GM10248 (cell line): ENCODE measurements at regions not wholly inside any gene's neighbourhood (a gene's known extent, or its start where the extent isn't known, plus 50 kb on each side); places are given as distances from the start of the nearest gene placed in this dataset.

Experiments
- CTCF ChIA-PET: fragments of 300-600 bp; sonication (Branson Sonifier 250); formaldehyde crosslinking; extraction: SDS; loops from one replicate; lab custom pipeline; 2021; ENCODE audit warnings: antibody characterized with exemption; lab: Yijun Ruan, JAX
- POLR2A ChIA-PET: fragments of 350-650 bp; sonication (Branson Sonifier 250); formaldehyde crosslinking; extraction: SDS; loops from one replicate; lab custom pipeline; 2020; ENCODE audit warnings: antibody characterized with exemption; lab: Yijun Ruan, JAX
- DNase-seq: peaks from one replicate; pipeline ENCODE4 v3.0.0; 2012; ENCODE audit errors: extremely low spot score
- CTCF ChIP-seq: IDR thresholded peaks from 2 replicates; pipeline ENCODE4 v1.5.1; 2012; ENCODE audit warnings: mild to moderate bottlenecking, low read depth; ENCODE audit errors: extremely low read depth, missing control alignments, control extremely low read depth

GRCh38 chr11:128336203-128336602 lies 251.2 kb downstream of the ETS1 start:
- CTCF ChIA-PET: interaction anchor here (0.7 to 2.2 kb wide), 13 partner anchors 9 to 494 kb away, joined by 3 to 8 read pairs (median 3); no protein-coding TSS in a partner anchor
- POLR2A ChIA-PET: no interaction called here
- TF ChIP-seq CTCF: no peak
- DNase-seq: no peak

GRCh38 chr11:128335729-128336128 lies 251.6 kb downstream of the ETS1 start:
- ChIA-PET CTCF (interaction anchor here (0.8 to 2.2 kb wide), 13 partner anchors 8 to 73 kb away, joined by 3 to 8 read pairs (median 3); no protein-coding TSS in a partner anchor), POLR2A (no interaction called here)
- TF ChIP-seq CTCF: no peak
- DNase-seq: no peak

- no peak for DNase-seq
- ChIA-PET POLR2A (no interaction called here), CTCF (interaction anchor here (0.9 to 1.5 kb wide), 9 partner anchors 10 to 72 kb away, joined by 3 to 4 read pairs (median 3); no protein-coding TSS in a partner anchor)
- TF ChIP-seq CTCF: no peak
Observed at GRCh38 chr11:128334311-128335044, 252.9 kb downstream of the ETS1 start.

- no peak for TF ChIP-seq CTCF
- ChIA-PET CTCF (interaction anchor here (1.0 to 1.2 kb wide), 2 partner anchors 299 to 301 kb away, joined by 3 read pairs; no protein-coding TSS in a partner anchor), POLR2A (no interaction called here)
- DNase-seq: no peak
Observed at GRCh38 chr11:128331317-128331716, 256.0 kb downstream of the ETS1 start.

- POLR2A ChIA-PET: no interaction called here
Observed at GRCh38 chr11:128330203-128330602, 257.2 kb downstream of the ETS1 start.

GRCh38 chr11:128328955-128329551 lies 258.3 kb downstream of the ETS1 start:
- no peak for TF ChIP-seq CTCF
- ChIA-PET CTCF (interaction anchor here (1.0 kb wide), 1 partner anchor 14 kb away, joined by 3 read pairs; no protein-coding TSS in a partner anchor), POLR2A (no interaction called here)
- DNase-seq: no peak

More at GRCh38 chr11:128330203-128330602, 257.2 kb downstream of the ETS1 start:
- DNase-seq: no peak
- CTCF ChIA-PET: interaction anchor here (1.0 to 1.2 kb wide), 2 partner anchors 300 to 302 kb away, joined by 3 read pairs; no protein-coding TSS in a partner anchor
- TF ChIP-seq CTCF: no peak
